ENCODE measurements at regions not wholly inside any gene's neighbourhood (a gene's known extent, or its start where the extent isn't known, plus 50 kb on each side); places are given as distances from the start of the nearest gene placed in this dataset.
"Not testable (repeated sequence)": the region's sequence is repeated elsewhere in the genome, so short reads cannot be mapped to it uniquely, and the experiment has no call there.

GRCh38 chr17:30682280-30682679 lies 142.2 kb downstream of the CRLF3 start:
- DNase-seq, result not testable (repeated sequence)

GRCh38 chr17:30680681-30681080 lies 143.8 kb downstream of the CRLF3 start:
- not testable (repeated sequence) for DNase-seq

- DNase-seq, result no peak
Observed at GRCh38 chr17:30677550-30678249, 146.8 kb downstream of the CRLF3 start.

- not testable (repeated sequence) for DNase-seq
Observed at GRCh38 chr17:30675777-30676492, 148.6 kb downstream of the CRLF3 start.

GRCh38 chr17:30669217-30669649 lies 155.3 kb downstream of the CRLF3 start:
- DNase-seq, result not testable (repeated sequence)

- DNase-seq, result not testable (repeated sequence)
Observed at GRCh38 chr17:30668360-30669181, 155.9 kb downstream of the CRLF3 start.

- peak; percentile 78 for DNase-seq
Observed at GRCh38 chr17:30667657-30668359, 156.7 kb downstream of the CRLF3 start.

- DNase-seq, result not testable (repeated sequence)
Observed at GRCh38 chr17:30666838-30667656, 157.4 kb downstream of the CRLF3 start.

- DNase-seq, result peak; percentile 25
Observed at GRCh38 chr17:30663727-30664455, 160.6 kb downstream of the CRLF3 start.

GRCh38 chr17:30657148-30657547 lies 167.3 kb downstream of the CRLF3 start:
- not testable (repeated sequence) for DNase-seq

- not testable (repeated sequence) for DNase-seq
Observed at GRCh38 chr17:30653038-30653437, 171.5 kb downstream of the CRLF3 start.

- DNase-seq, result not testable (repeated sequence)
Observed at GRCh38 chr17:30650149-30650548, 172.9 kb downstream of the GOSR1 start.

- not testable (repeated sequence) for DNase-seq
Observed at GRCh38 chr17:30648015-30648620, 170.9 kb downstream of the GOSR1 start.

GRCh38 chr17:30645875-30646274 lies 168.7 kb downstream of the GOSR1 start:
- not testable (repeated sequence) for DNase-seq

- not testable (repeated sequence) for DNase-seq
Observed at GRCh38 chr17:30644713-30645112, 167.5 kb downstream of the GOSR1 start.

- not testable (repeated sequence) for DNase-seq
Observed at GRCh38 chr17:30644287-30644686, 167.1 kb downstream of the GOSR1 start.

- not testable (repeated sequence) for DNase-seq
Observed at GRCh38 chr17:30641428-30641827, 164.2 kb downstream of the GOSR1 start.

- DNase-seq, result not testable (repeated sequence)
Observed at GRCh38 chr17:30639391-30639790, 162.2 kb downstream of the GOSR1 start.

GRCh38 chr17:30638968-30639367 lies 161.8 kb downstream of the GOSR1 start:
- not testable (repeated sequence) for DNase-seq

- not testable (repeated sequence) for DNase-seq
Observed at GRCh38 chr17:30631651-30632050, 154.4 kb downstream of the GOSR1 start.
